Astrocyte (in vitro differentiated cells and primary cell): ENCODE measurements at regions not wholly inside any gene's neighbourhood (a gene's known extent, or its start where the extent isn't known, plus 50 kb on each side); places are given as distances from the start of the nearest gene placed in this dataset.

Source experiments
- DNase-seq: peaks from one replicate; pipeline ENCODE4 v3.0.0-alpha.2; 2010; ENCODE audit warnings: low read depth
- FAIRE-seq: peaks from 2 replicates; lab custom pipeline; 2011; peaks lifted over from hg19 to GRCh38; lab: Jason Lieb, UNC
- H2AFZ ChIP-seq: 2 replicates; pipeline ENCODE4 v1.6.0; 2012; ENCODE audit warnings: low read depth, low read length, inconsistent platforms
- H3K27ac ChIP-seq: 2 replicates; pipeline ENCODE4 v1.5.1; 2011; ENCODE audit warnings: low read depth, low read length, inconsistent platforms
- H3K27me3 ChIP-seq: 2 replicates; pipeline ENCODE4 v1.6.0; 2011; ENCODE audit warnings: low read length, inconsistent platforms; ENCODE audit not compliant: insufficient read depth
- H3K36me3 ChIP-seq: 2 replicates; pipeline ENCODE4 v1.5.1; 2011; ENCODE audit warnings: low read length, inconsistent platforms; ENCODE audit not compliant: insufficient read depth
- H3K4me1 ChIP-seq: 2 replicates; pipeline ENCODE4 v1.5.1; 2011; ENCODE audit warnings: low read length, inconsistent platforms; ENCODE audit not compliant: insufficient read depth
- H3K4me2 ChIP-seq: 2 replicates; pipeline ENCODE4 v1.6.0; 2012; ENCODE audit warnings: low read length, inconsistent platforms
- H3K4me3 ChIP-seq: 2 replicates; pipeline ENCODE4 v1.5.1; 2011; ENCODE audit warnings: low read depth, mild to moderate bottlenecking, low read length, inconsistent platforms; ENCODE audit not compliant: insufficient read depth
- H3K79me2 ChIP-seq: 2 replicates; pipeline ENCODE4 v1.6.0; 2012; ENCODE audit warnings: mild to moderate bottlenecking, low read length, inconsistent platforms; ENCODE audit not compliant: insufficient read depth
- H3K9ac ChIP-seq: 2 replicates; pipeline ENCODE4 v1.6.0; 2012; ENCODE audit warnings: mild to moderate bottlenecking, low read length, inconsistent platforms
- H3K9me3 ChIP-seq: 2 replicates; pipeline ENCODE4 v1.5.1; 2012; ENCODE audit warnings: low read depth, mild to moderate bottlenecking, low read length, inconsistent platforms; ENCODE audit not compliant: insufficient read depth
- H4K20me1 ChIP-seq: 2 replicates; pipeline ENCODE4 v1.6.0; 2012; ENCODE audit warnings: low read length, inconsistent platforms; ENCODE audit not compliant: insufficient read depth
- H3K27ac Mint-ChIP-seq: one replicate; pipeline ENCODE4 v1.8.0; 2021; ENCODE audit warnings: mild to moderate bottlenecking, mixed read lengths; ENCODE audit not compliant: unreplicated experiment
- H3K27me3 Mint-ChIP-seq: one replicate; pipeline ENCODE4 v1.8.0; 2021; ENCODE audit warnings: low read depth, mixed read lengths; ENCODE audit not compliant: unreplicated experiment
- H3K36me3 Mint-ChIP-seq: one replicate; pipeline ENCODE4 v1.8.0; 2021; ENCODE audit warnings: low read depth, mixed read lengths; ENCODE audit not compliant: unreplicated experiment
- H3K4me1 Mint-ChIP-seq: one replicate; pipeline ENCODE4 v1.8.0; 2021; ENCODE audit warnings: low read depth, mixed read lengths; ENCODE audit not compliant: unreplicated experiment
- H3K4me3 Mint-ChIP-seq: one replicate; pipeline ENCODE4 v1.8.0; 2021; ENCODE audit warnings: mild to moderate bottlenecking, moderate library complexity, mixed read lengths; ENCODE audit not compliant: unreplicated experiment
- H3K9me3 Mint-ChIP-seq: one replicate; pipeline ENCODE4 v1.8.0; 2021; ENCODE audit warnings: mild to moderate bottlenecking, mixed read lengths; ENCODE audit not compliant: unreplicated experiment
- EZH2 ChIP-seq: IDR thresholded peaks from 2 replicates; pipeline ENCODE4 v1.6.1; 2012; ENCODE audit warnings: mild to moderate bottlenecking, low read length, inconsistent platforms; ENCODE audit not compliant: insufficient read depth
- TF ChIP-seq, protein P1 (sequence below): IDR thresholded peaks from 2 replicates; pipeline ENCODE4 v1.5.1; 2011; ENCODE audit warnings: low read depth, mild to moderate bottlenecking, inconsistent platforms, low read length, moderate library complexity; ENCODE audit not compliant: insufficient read depth

DNA sequence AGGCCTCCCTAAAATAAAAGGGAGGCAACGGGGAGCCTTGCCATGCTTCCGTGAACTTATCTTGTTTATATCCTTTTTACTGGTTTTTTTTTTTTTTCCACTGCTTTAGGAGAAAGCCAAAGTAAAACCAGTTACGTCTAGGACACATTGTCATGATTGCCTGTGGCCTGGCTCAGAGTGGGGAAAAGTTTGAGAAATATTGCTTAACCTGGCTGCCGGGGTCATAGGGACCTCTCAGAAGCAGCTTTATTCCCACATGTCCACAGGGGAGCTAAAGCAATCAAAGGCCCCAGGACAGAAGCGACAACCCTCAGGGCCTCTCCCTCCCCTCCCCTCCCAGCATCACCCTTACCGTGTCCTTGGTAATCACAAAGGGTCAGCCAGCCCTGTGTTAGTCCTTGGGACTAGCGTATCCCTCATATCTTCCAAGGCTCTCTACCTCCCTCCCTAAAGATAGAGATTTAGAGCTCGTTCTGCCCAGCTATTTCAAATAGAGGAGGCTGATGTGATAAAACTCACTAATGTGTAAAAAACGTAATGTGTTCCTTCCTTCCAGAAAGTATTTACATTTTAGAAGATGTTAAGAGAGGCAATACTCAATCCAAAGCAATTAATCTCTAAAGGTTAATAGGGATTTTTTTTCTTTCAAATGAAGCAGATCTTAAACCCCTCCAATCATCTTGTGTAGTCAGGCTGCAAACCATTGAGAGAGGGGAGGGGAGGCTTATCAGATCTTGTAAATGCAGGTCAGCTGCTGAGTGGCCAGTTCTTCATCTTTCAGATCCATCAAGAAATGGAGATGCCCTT is 64.8 kb upstream of the PRKAR2B start:
- DNase-seq (no peak), FAIRE-seq (no peak)
- TF ChIP-seq, protein P1, sequence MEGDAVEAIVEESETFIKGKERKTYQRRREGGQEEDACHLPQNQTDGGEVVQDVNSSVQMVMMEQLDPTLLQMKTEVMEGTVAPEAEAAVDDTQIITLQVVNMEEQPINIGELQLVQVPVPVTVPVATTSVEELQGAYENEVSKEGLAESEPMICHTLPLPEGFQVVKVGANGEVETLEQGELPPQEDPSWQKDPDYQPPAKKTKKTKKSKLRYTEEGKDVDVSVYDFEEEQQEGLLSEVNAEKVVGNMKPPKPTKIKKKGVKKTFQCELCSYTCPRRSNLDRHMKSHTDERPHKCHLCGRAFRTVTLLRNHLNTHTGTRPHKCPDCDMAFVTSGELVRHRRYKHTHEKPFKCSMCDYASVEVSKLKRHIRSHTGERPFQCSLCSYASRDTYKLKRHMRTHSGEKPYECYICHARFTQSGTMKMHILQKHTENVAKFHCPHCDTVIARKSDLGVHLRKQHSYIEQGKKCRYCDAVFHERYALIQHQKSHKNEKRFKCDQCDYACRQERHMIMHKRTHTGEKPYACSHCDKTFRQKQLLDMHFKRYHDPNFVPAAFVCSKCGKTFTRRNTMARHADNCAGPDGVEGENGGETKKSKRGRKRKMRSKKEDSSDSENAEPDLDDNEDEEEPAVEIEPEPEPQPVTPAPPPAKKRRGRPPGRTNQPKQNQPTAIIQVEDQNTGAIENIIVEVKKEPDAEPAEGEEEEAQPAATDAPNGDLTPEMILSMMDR, result no peak
- no peak for TF ChIP-seq EZH2
- H3K4me1 ChIP-seq, result no peaks in the 10 kb centered on the region
- no peaks in the 10 kb centered on the region for H3K79me2 ChIP-seq
- H3K9me3 Mint-ChIP-seq, result peaks cover 4% of the 10 kb centered on the region
- H3K4me2 ChIP-seq, result no peak overlapping the region
- peaks cover 2% of the 10 kb centered on the region for H3K27me3 Mint-ChIP-seq
- no peaks in the 10 kb centered on the region for H4K20me1 ChIP-seq
- H3K4me3 ChIP-seq, result no peak overlapping the region
- peaks cover 7% of the 10 kb centered on the region for H3K4me1 Mint-ChIP-seq
- no peak overlapping the region for H3K27ac Mint-ChIP-seq
- H3K9ac ChIP-seq, result no peak overlapping the region
- no peaks in the 10 kb centered on the region for H3K9me3 ChIP-seq
- no peaks in the 10 kb centered on the region for H3K36me3 Mint-ChIP-seq
- no peak overlapping the region for H2AFZ ChIP-seq
- H3K27ac ChIP-seq, result no peak overlapping the region
- H3K4me3 Mint-ChIP-seq, result no peak overlapping the region
- no peaks in the 10 kb centered on the region for H3K36me3 ChIP-seq
- no peaks in the 10 kb centered on the region for H3K27me3 ChIP-seq

DNA sequence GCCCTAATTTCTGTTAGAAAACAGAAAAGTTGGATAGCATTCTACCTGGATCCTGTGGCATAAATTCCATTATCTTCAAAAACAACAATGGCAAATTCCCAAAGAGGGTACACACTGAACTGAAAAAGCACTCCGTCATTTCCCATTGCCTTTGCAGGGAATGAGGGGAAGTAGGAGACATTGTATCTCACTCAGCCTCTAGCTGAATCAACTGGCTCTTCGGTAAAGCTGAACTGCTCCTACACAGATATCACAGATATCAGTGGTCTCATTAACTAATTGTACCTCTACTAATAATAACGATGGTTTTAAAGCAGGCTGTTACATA is 64.2 kb upstream of the PRKAR2B start:
- Histone ChIP-seq H2AFZ (no peak overlapping the region), H3K4me3 (no peak overlapping the region), H3K27me3 (no peaks in the 10 kb centered on the region), H3K9me3 (no peaks in the 10 kb centered on the region), H3K79me2 (no peaks in the 10 kb centered on the region), H3K4me1 (no peaks in the 10 kb centered on the region), H3K36me3 (no peaks in the 10 kb centered on the region), H3K4me2 (no peak overlapping the region), H3K9ac (no peak overlapping the region), H4K20me1 (no peaks in the 10 kb centered on the region), H3K27ac (no peak overlapping the region)
- Mint-ChIP-seq H3K27me3 (peaks cover 2% of the 10 kb centered on the region), H3K9me3 (peaks cover 4% of the 10 kb centered on the region), H3K4me1 (peaks cover 7% of the 10 kb centered on the region), H3K4me3 (no peak overlapping the region), H3K36me3 (no peaks in the 10 kb centered on the region), H3K27ac (no peak overlapping the region)
- DNase-seq (no peak), FAIRE-seq (no peak)
- no peak for TF ChIP-seq EZH2
- TF ChIP-seq, protein P1, result no peak

DNA sequence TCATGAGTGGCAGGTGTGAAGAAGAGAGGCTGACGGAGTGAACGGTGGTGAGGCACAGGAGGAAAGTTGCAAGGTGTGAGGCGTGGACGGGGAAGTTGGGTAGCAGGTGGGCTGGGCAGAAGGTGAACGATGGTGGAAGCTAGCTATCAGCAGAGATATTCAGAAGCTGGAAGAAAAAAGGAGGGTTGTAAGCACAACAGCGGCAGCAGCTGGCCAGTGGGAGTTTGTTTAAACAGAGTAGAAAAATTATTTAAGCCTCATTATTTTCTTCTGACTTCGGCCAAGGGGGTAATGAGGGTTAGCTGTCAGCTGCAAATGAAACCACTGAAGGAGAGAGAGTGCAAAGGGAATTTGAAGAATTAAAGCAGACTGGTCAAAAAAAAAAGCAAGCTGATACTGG is 62.1 kb upstream of the PRKAR2B start:
- Mint-ChIP-seq H3K27ac (no peak overlapping the region), H3K9me3 (peaks cover 4% of the 10 kb centered on the region), H3K36me3 (no peaks in the 10 kb centered on the region), H3K27me3 (peaks cover 2% of the 10 kb centered on the region), H3K4me3 (no peak overlapping the region), H3K4me1 (peaks cover 3% of the 10 kb centered on the region)
- H3K9me3 ChIP-seq, result no peaks in the 10 kb centered on the region
- H3K27ac ChIP-seq, result no peak overlapping the region
- no peak overlapping the region for H3K4me2 ChIP-seq
- peak; percentile 53 for DNase-seq
- no peaks in the 10 kb centered on the region for H3K27me3 ChIP-seq
- H3K36me3 ChIP-seq, result no peaks in the 10 kb centered on the region
- no peaks in the 10 kb centered on the region for H3K79me2 ChIP-seq
- FAIRE-seq, result no peak
- no peaks in the 10 kb centered on the region for H4K20me1 ChIP-seq
- no peaks in the 10 kb centered on the region for H3K4me1 ChIP-seq
- no peak for TF ChIP-seq EZH2
- TF ChIP-seq, protein P1, result no peak
- H3K4me3 ChIP-seq, result no peak overlapping the region
- no peak overlapping the region for H3K9ac ChIP-seq
- no peak overlapping the region for H2AFZ ChIP-seq
